ENCODE measurements at regions not wholly inside any gene's neighbourhood (a gene's known extent, or its start where the extent isn't known, plus 50 kb on each side); places are given as distances from the start of the nearest gene placed in this dataset.

DNA sequence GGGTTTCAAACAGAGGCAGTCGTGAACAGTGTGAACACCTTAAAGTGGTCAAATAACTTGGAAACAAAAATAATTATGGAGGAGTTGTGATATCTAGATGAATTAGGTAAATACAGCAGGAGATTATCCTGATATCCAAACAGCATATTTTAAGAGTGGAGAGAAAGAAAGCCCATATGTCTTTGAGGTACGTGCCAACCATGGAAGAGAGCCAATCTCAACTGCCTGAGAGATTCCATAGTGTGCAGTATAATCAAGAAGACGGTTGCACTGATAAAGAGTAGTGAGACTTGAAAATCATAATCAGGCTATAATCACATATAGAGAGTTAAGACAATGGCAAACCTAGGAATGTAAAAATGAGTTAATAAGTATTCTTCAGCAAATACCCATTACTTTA is 472.8 kb upstream of the SLITRK5 start:
- Histone ChIP-seq H3K4me3 (no peak overlapping the region), H3K36me3 (no peaks in the 10 kb centered on the region), H3K4me1 (no peaks in the 10 kb centered on the region), H3K27ac (no peak overlapping the region), H3K9me3 (no peaks in the 10 kb centered on the region), H3K27me3 (no peaks in the 10 kb centered on the region)
- intact Hi-C loops (cut with DNase I; ENCODE audit: low total_unique reads) = no loop called here
- TF ChIP-seq POLR2A (IDR thresholded peaks at IDR 0.05) = no peak
- no peak for TF ChIP-seq EP300 (IDR thresholded peaks at IDR 0.05)
- TF ChIP-seq CTCF (IDR thresholded peaks at IDR 0.05) = no peak
- no peak for TF ChIP-seq POLR2AphosphoS5 (IDR thresholded peaks at IDR 0.05)
- no peak for DNase-seq
- WGBS, 5 donors = 33 to 43% (median 36%) methylated on average over 3 of the region's 3 CpGs

GRCh38 chr13:87206708-87207107 is 464.5 kb upstream of the SLITRK5 start:
- intact Hi-C loops (cut with DNase I; ENCODE audit: low total_unique reads) = no loop called here
- Histone ChIP-seq H3K4me1 (no peaks in the 10 kb centered on the region), H3K27ac (no peak overlapping the region), H3K36me3 (no peaks in the 10 kb centered on the region), H3K27me3 (no peaks in the 10 kb centered on the region), H3K4me3 (no peak overlapping the region), H3K9me3 (no peaks in the 10 kb centered on the region)
- DNase-seq = no peak
- TF ChIP-seq CTCF (IDR thresholded peaks at IDR 0.05) = no peak
- 81 to 87% (median 87%) methylated on average over 6 of the region's 6 CpGs for WGBS, 5 donors

- Histone ChIP-seq H3K9me3 (no peaks in the 10 kb centered on the region), H3K27me3 (no peaks in the 10 kb centered on the region), H3K4me1 (no peaks in the 10 kb centered on the region), H3K36me3 (no peaks in the 10 kb centered on the region), H3K4me3 (no peak overlapping the region), H3K27ac (no peak overlapping the region)
- DNase-seq = no peak
- WGBS, 5 donors = 47 to 55% (median 51%) methylated on average over 4 of the region's 4 CpGs
- intact Hi-C loops (cut with DNase I; ENCODE audit: low total_unique reads) = no loop called here
- no peak for TF ChIP-seq EP300 (IDR thresholded peaks at IDR 0.05)
- no peak for TF ChIP-seq POLR2AphosphoS5 (IDR thresholded peaks at IDR 0.05)
- no peak for TF ChIP-seq POLR2A (IDR thresholded peaks at IDR 0.05)
- no peak for TF ChIP-seq CTCF (IDR thresholded peaks at IDR 0.05)
These were observed 463.7 kb upstream of the SLITRK5 start for GRCh38 chr13:87207280-87208003.

DNA sequence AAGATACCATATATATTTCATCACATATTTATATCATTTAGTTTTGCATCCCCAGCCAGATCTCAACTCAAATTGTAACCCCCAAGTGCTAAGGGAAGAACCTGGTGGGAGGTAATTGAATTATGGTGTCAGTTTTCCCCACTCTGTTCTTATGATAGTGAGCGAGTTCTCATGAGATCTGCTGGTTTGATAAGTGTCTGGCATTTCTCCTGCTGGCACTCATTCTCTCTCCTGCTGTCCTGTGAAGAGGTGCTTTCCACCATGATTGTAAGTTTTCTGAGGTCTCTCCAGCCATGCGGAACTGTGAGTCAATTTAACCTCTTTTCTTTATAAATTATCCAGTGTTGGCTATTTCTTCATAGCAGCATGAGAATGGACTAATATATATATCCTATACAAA is 462.5 kb upstream of the SLITRK5 start:
- Histone ChIP-seq H3K36me3 (no peaks in the 10 kb centered on the region), H3K4me3 (no peak overlapping the region), H3K9me3 (no peaks in the 10 kb centered on the region), H3K27ac (no peak overlapping the region), H3K27me3 (no peaks in the 10 kb centered on the region), H3K4me1 (no peaks in the 10 kb centered on the region)
- WGBS, 5 donors = 71 to 83% (median 78%) methylated on average over 2 of the region's 2 CpGs
- TF ChIP-seq POLR2A (IDR thresholded peaks at IDR 0.05) (no peak), EP300 (IDR thresholded peaks at IDR 0.05) (no peak), POLR2AphosphoS5 (IDR thresholded peaks at IDR 0.05) (no peak), CTCF (IDR thresholded peaks at IDR 0.05) (no peak)
- no peak for DNase-seq
- intact Hi-C loops (cut with DNase I; ENCODE audit: low total_unique reads) = no loop called here

All from stomach (tissue), 8 donors.